SK-N-SH (cell line): ENCODE measurements at regions not wholly inside any gene's neighbourhood (a gene's known extent, or its start where the extent isn't known, plus 50 kb on each side); places are given as distances from the start of the nearest gene placed in this dataset.

ENCODE experiments used
- CTCF ChIA-PET: fragments of 300-600, 350-600 bp; formaldehyde crosslinking; extraction: SDS; loops from one replicate; lab custom pipeline; 2021; lab: Yijun Ruan, JAX
- POLR2A ChIA-PET: fragments of 350-600 bp; sonication (Branson Sonifier 250); formaldehyde crosslinking; extraction: SDS; loops from one replicate; lab custom pipeline; 2020; ENCODE audit warnings: antibody characterized with exemption, inconsistent platforms; lab: Yijun Ruan, JAX
- DNase-seq: peaks from one replicate; pipeline ENCODE4 v3.0.0; 2012
- H2AFZ ChIP-seq: fragments of 200-600 bp; sonication (generic); 2 replicates; pipeline ENCODE4 v1.8.1; 2016; ENCODE audit warnings: antibody characterized with exemption, mild to moderate bottlenecking, low read depth
- H3F3A ChIP-seq: fragments of 200-600 bp; sonication (generic); replicated peaks from 2 replicates; pipeline ENCODE3; 2016; ENCODE audit warnings: antibody characterized with exemption, mild to moderate bottlenecking; ENCODE audit not compliant: insufficient read depth
- H3K27ac ChIP-seq, 2 experiments: fragments of 200-500 bp in 1 of 2; fragments of 200-600 bp in 1 of 2; sonication (Bioruptor generic) in 1 of 2; sonication (generic), shearing (Covaris generic) in 1 of 2; 2 replicates each; pipeline versions ENCODE4 v1.5.1 to v1.6.1; 2014 to 2016; ENCODE audit warnings: low read depth in 2 of 2, inconsistent platforms in 1 of 2, low read length in 1 of 2, mild to moderate bottlenecking in 1 of 2, mixed read lengths in 1 of 2
- H3K27me3 ChIP-seq: fragments of 200-600 bp; sonication (generic), shearing (Covaris generic); 2 replicates; pipeline ENCODE4 v1.6.1; 2016; ENCODE audit warnings: mixed run types; ENCODE audit not compliant: insufficient read depth
- H3K36me3 ChIP-seq, 2 experiments: fragments of 200-500 bp in 1 of 2; fragments of 200-600 bp in 1 of 2; sonication (Bioruptor generic) in 1 of 2; sonication (generic) in 1 of 2; replicated peaks in 1 of 2; 2 replicates each; pipeline versions ENCODE3 to v1.5.1; 2014 to 2016; ENCODE audit warnings: low read length in 1 of 2, mild to moderate bottlenecking in 1 of 2; ENCODE audit not compliant: insufficient read depth in 2 of 2, control insufficient read depth in 1 of 2
- H3K4me1 ChIP-seq, 2 experiments: fragments of 200-500 bp in 1 of 2; fragments of 200-600 bp in 1 of 2; sonication (Bioruptor generic) in 1 of 2; sonication (generic), shearing (Covaris generic) in 1 of 2; 2 replicates each; pipeline versions ENCODE4 v1.5.1 to v1.6.1; 2014 to 2016; ENCODE audit warnings: low read depth in 1 of 2, low read length in 1 of 2, mixed run types in 1 of 2; ENCODE audit not compliant: insufficient read depth in 2 of 2, control insufficient read depth in 1 of 2
- H3K4me2 ChIP-seq: fragments of 200-600 bp; sonication (generic), shearing (Covaris generic); 2 replicates; pipeline ENCODE4 v1.6.1; 2017; ENCODE audit warnings: mixed run types
- H3K4me3 ChIP-seq, 2 experiments: fragments of 200-500 bp in 1 of 2; fragments of 200-600 bp in 1 of 2; sonication (Bioruptor generic) in 1 of 2; sonication (generic), shearing (Covaris generic) in 1 of 2; 2 replicates each; pipeline versions ENCODE4 v1.5.1 to v1.8.1; 2014 to 2016; ENCODE audit warnings: low read depth in 2 of 2, inconsistent platforms in 1 of 2, low read length in 1 of 2, mild to moderate bottlenecking in 1 of 2, mixed read lengths in 1 of 2, moderate library complexity in 1 of 2
- H3K79me2 ChIP-seq: fragments of 200-600 bp; sonication (generic); 2 replicates; pipeline ENCODE4 v1.8.1; 2017; ENCODE audit warnings: mild to moderate bottlenecking; ENCODE audit not compliant: insufficient read depth
- H3K9ac ChIP-seq: fragments of 200-600 bp; sonication (generic); 2 replicates; pipeline ENCODE4 v1.6.1; 2017; ENCODE audit warnings: mixed run types
- H3K9me2 ChIP-seq: fragments of 200-600 bp; sonication (generic); 2 replicates; pipeline ENCODE4 v1.6.1; 2017; ENCODE audit warnings: mixed run types
- H3K9me3 ChIP-seq: fragments of 200-600 bp; sonication (generic); 2 replicates; pipeline ENCODE4 v1.6.1; 2017; ENCODE audit warnings: mixed run types, mild to moderate bottlenecking, moderate library complexity
- H4K20me1 ChIP-seq: fragments of 200-600 bp; sonication (generic); 2 replicates; pipeline ENCODE4 v1.6.1; 2017; ENCODE audit warnings: mild to moderate bottlenecking, mixed run types; ENCODE audit not compliant: insufficient read depth
- CHD2 ChIP-seq: fragments of 150-350 bp; IDR thresholded peaks from 2 replicates; pipeline ENCODE4 v1.6.1; 2018; ENCODE audit warnings: low read length; ENCODE audit not compliant: partially characterized antibody
- EP300 ChIP-seq, 2 experiments: IDR thresholded peaks; 2 replicates each; pipeline versions ENCODE4 v1.4.0 to v1.6.1; 2012; ENCODE audit warnings: borderline replicate concordance in 1 of 2, low read depth in 1 of 2, low read length in 1 of 2
- EZH2phosphoT487 ChIP-seq: fragments of 200-600 bp; sonication (generic); IDR thresholded peaks from 2 replicates; pipeline ENCODE4 v1.6.1; 2017; ENCODE audit warnings: low read depth, mixed run types, mild to moderate bottlenecking, antibody characterized with exemption, moderate library complexity, borderline replicate concordance
- FOSL2 ChIP-seq: IDR thresholded peaks from 2 replicates; pipeline ENCODE4 v1.4.0; 2012; ENCODE audit warnings: low read depth, mild to moderate bottlenecking, moderate library complexity, borderline replicate concordance
- GATA2 ChIP-seq: sonication (generic); formaldehyde crosslinking; IDR thresholded peaks from 2 replicates; pipeline ENCODE4 v1.5.0; 2020; ENCODE audit warnings: mild to moderate bottlenecking, missing genetic modification reagents
- MXI1 ChIP-seq: IDR thresholded peaks from 2 replicates; pipeline ENCODE4 v1.6.1; 2012; ENCODE audit warnings: mild to moderate bottlenecking, low read depth, low read length, improper control_type of control experiment
- SMC3 ChIP-seq: IDR thresholded peaks from 2 replicates; pipeline ENCODE4 v1.6.1; 2012; ENCODE audit warnings: low read depth, low read length, improper control_type of control experiment
- TCF12 ChIP-seq: IDR thresholded peaks from 2 replicates; pipeline ENCODE4 v1.4.0; 2012
- TEAD4 ChIP-seq: IDR thresholded peaks from 2 replicates; pipeline ENCODE4 v1.4.0; 2012; ENCODE audit warnings: mild to moderate bottlenecking, borderline replicate concordance; ENCODE audit not compliant: insufficient read depth
- USF1 ChIP-seq: IDR thresholded peaks from 2 replicates; pipeline ENCODE4 v1.4.0; 2012; ENCODE audit warnings: low read depth, borderline replicate concordance
- WGBS: methylation state at CpG from one replicate; pipeline ENCODE4 v1.1.6; 2017; ENCODE audit warnings: low lambda C conversion rate; 5-methylcytosine and 5-hydroxymethylcytosine counted together
- TF ChIP-seq, protein P1 (sequence below): IDR thresholded peaks from 2 replicates; pipeline ENCODE4 v1.6.1; 2012; ENCODE audit warnings: mild to moderate bottlenecking, low read depth, low read length, moderate library complexity
- TF ChIP-seq, protein P2 (sequence below): IDR thresholded peaks from 2 replicates; pipeline ENCODE4 v1.4.0; 2012; ENCODE audit warnings: low read depth

GRCh38 chr12:125280482-125281377, 215.5 kb downstream of the AACS start:
- Histone ChIP-seq H3K4me3 (no peak overlapping the region), H3K36me3 (no peaks in the 10 kb centered on the region), H3F3A (no peaks in the 10 kb centered on the region), H3K9me2 (no peaks in the 10 kb centered on the region), H3K9me3 (no peaks in the 10 kb centered on the region), H3K9ac (no peak overlapping the region), H4K20me1 (no peaks in the 10 kb centered on the region), H3K27ac (no peak overlapping the region), H2AFZ (no peak overlapping the region), H3K4me1 (no peaks in the 10 kb centered on the region), H3K27me3 (no peaks in the 10 kb centered on the region), H3K4me2 (no peak overlapping the region), H3K79me2 (no peaks in the 10 kb centered on the region)
- POLR2A ChIA-PET: no interaction called here
- whole genome bisulfite sequencing: 30% methylated on average over 18 of the region's 20 CpGs
- no peak for DNase-seq
- TF ChIP-seq MXI1 (no peak), EZH2phosphoT487 (no peak), USF1 (no peak), SMC3 (no peak)
- CTCF ChIA-PET: interaction anchor here (1.0 kb wide), 2 partner anchors 44 to 51 kb away, joined by 3 read pairs; no protein-coding TSS in a partner anchor

GRCh38 chr12:125282921-125283320, 217.7 kb downstream of the AACS start:
- H3K9me2 ChIP-seq: no peaks in the 10 kb centered on the region
- no peaks in the 10 kb centered on the region for H3K4me1 ChIP-seq
- 51% methylated on average over 7 of the region's 7 CpGs for WGBS
- no peak overlapping the region for H3K27ac ChIP-seq
- no peak for TF ChIP-seq EZH2phosphoT487
- TF ChIP-seq GATA2 (CRISPR knock-in tag): no peak
- TF ChIP-seq TEAD4: no peak
- no peak for TF ChIP-seq CHD2
- no peak for TF ChIP-seq TCF12
- TF ChIP-seq EP300 (IDR thresholded peaks at IDR 0.05; ENCODE audit: borderline replicate concordance in 1 of 2, low read depth in 1 of 2, low read length in 1 of 2): no peak
- H4K20me1 ChIP-seq: no peaks in the 10 kb centered on the region
- ChIA-PET CTCF (no interaction called here), POLR2A (no interaction called here)
- no peaks in the 10 kb centered on the region for H3K36me3 ChIP-seq
- H3K9ac ChIP-seq: no peak overlapping the region
- DNase-seq: no peak
- H3F3A ChIP-seq: no peaks in the 10 kb centered on the region
- no peaks in the 10 kb centered on the region for H3K27me3 ChIP-seq
- H3K4me2 ChIP-seq: no peak overlapping the region
- H3K79me2 ChIP-seq: no peaks in the 10 kb centered on the region
- H3K4me3 ChIP-seq: no peak overlapping the region
- no peak overlapping the region for H2AFZ ChIP-seq
- H3K9me3 ChIP-seq: no peaks in the 10 kb centered on the region

DNA sequence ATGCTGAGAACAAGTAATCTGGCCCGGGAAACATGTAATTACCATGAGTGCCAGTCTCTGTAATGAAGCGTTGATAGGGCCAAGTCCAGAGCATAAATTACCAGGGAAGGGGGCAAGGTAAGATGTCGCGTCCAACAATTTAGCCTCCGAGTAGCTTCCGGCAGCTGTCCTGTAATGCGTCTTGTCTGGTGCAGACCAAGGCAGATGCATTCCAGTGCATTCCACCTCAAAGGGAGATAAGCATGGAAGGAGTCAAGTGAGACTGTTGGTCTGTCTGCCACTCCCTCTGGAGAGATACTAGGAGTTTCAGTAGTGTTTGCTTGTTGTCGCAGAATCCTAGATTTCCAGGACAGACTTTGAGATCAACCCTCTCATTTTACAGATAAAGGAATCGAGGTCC, 218.3 kb downstream of the AACS start:
- Histone ChIP-seq H3K4me1 (no peaks in the 10 kb centered on the region), H3K9ac (no peak overlapping the region), H2AFZ (no peak overlapping the region), H3K79me2 (no peaks in the 10 kb centered on the region), H3K27ac (no peak overlapping the region), H3K27me3 (no peaks in the 10 kb centered on the region), H3K4me3 (no peak overlapping the region), H3K4me2 (no peak overlapping the region), H3K36me3 (no peaks in the 10 kb centered on the region), H3F3A (no peaks in the 10 kb centered on the region), H3K9me3 (no peaks in the 10 kb centered on the region), H4K20me1 (no peaks in the 10 kb centered on the region), H3K9me2 (no peaks in the 10 kb centered on the region)
- TF ChIP-seq, protein P1, sequence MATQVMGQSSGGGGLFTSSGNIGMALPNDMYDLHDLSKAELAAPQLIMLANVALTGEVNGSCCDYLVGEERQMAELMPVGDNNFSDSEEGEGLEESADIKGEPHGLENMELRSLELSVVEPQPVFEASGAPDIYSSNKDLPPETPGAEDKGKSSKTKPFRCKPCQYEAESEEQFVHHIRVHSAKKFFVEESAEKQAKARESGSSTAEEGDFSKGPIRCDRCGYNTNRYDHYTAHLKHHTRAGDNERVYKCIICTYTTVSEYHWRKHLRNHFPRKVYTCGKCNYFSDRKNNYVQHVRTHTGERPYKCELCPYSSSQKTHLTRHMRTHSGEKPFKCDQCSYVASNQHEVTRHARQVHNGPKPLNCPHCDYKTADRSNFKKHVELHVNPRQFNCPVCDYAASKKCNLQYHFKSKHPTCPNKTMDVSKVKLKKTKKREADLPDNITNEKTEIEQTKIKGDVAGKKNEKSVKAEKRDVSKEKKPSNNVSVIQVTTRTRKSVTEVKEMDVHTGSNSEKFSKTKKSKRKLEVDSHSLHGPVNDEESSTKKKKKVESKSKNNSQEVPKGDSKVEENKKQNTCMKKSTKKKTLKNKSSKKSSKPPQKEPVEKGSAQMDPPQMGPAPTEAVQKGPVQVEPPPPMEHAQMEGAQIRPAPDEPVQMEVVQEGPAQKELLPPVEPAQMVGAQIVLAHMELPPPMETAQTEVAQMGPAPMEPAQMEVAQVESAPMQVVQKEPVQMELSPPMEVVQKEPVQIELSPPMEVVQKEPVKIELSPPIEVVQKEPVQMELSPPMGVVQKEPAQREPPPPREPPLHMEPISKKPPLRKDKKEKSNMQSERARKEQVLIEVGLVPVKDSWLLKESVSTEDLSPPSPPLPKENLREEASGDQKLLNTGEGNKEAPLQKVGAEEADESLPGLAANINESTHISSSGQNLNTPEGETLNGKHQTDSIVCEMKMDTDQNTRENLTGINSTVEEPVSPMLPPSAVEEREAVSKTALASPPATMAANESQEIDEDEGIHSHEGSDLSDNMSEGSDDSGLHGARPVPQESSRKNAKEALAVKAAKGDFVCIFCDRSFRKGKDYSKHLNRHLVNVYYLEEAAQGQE: no peak
- TF ChIP-seq FOSL2 (no peak), TCF12 (no peak), GATA2 (CRISPR knock-in tag) (no peak), SMC3 (no peak)
- TF ChIP-seq, protein P2, sequence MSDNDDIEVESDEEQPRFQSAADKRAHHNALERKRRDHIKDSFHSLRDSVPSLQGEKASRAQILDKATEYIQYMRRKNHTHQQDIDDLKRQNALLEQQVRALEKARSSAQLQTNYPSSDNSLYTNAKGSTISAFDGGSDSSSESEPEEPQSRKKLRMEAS: no peak
- ChIA-PET POLR2A (no interaction called here), CTCF (no interaction called here)
- WGBS: 29% methylated on average over 9 of the region's 9 CpGs
- no peak for DNase-seq
